Activated CD4-positive, CD25-positive, alpha-beta regulatory T cell treated with anti-CD3 and anti-CD28 coated beads, Interleukin-2, amount 50 U/mL, for 72 hours (primary cell): ENCODE measurements at regions not wholly inside any gene's neighbourhood (a gene's known extent, or its start where the extent isn't known, plus 50 kb on each side); places are given as distances from the start of the nearest gene placed in this dataset.

Experiments used
- DNase-seq: peaks from one replicate; pipeline ENCODE4 v3.0.0; 2021

GRCh38 chr1:229196404-229197264 lies 74.3 kb upstream of the RAB4A start:
- no peak for DNase-seq

GRCh38 chr1:229197265-229197585 lies 73.7 kb upstream of the RAB4A start:
- DNase-seq = no peak

- no peak for DNase-seq
Observed at GRCh38 chr1:229199261-229200243, 71.4 kb upstream of the RAB4A start.

GRCh38 chr1:229203030-229203751 lies 67.7 kb upstream of the RAB4A start:
- no peak for DNase-seq

- DNase-seq = no peak
Observed at GRCh38 chr1:229203991-229204632, 66.8 kb upstream of the RAB4A start.

GRCh38 chr1:229204921-229205777 lies 65.8 kb upstream of the RAB4A start:
- no peak for DNase-seq

- no peak for DNase-seq
Observed at GRCh38 chr1:229205854-229206253, 65.1 kb upstream of the RAB4A start.

GRCh38 chr1:229207916-229208315 lies 63.0 kb upstream of the RAB4A start:
- no peak for DNase-seq

- no peak for DNase-seq
Observed at GRCh38 chr1:229208481-229208880, 62.4 kb upstream of the RAB4A start.

- no peak for DNase-seq
Observed at GRCh38 chr1:229209386-229209785, 61.5 kb upstream of the RAB4A start.

- DNase-seq = no peak
Observed at GRCh38 chr1:229209816-229210215, 61.1 kb upstream of the RAB4A start.

GRCh38 chr1:229210844-229211243 lies 60.1 kb upstream of the RAB4A start:
- no peak for DNase-seq

GRCh38 chr1:229213797-229214196 lies 57.1 kb upstream of the RAB4A start:
- no peak for DNase-seq

GRCh38 chr1:229217716-229218115 lies 53.2 kb upstream of the RAB4A start:
- DNase-seq = no peak

GRCh38 chr1:229218612-229219025 lies 52.3 kb upstream of the RAB4A start:
- no peak for DNase-seq

GRCh38 chr1:229220163-229220846 lies 50.6 kb upstream of the RAB4A start:
- no peak for DNase-seq

GRCh38 chr1:229221106-229222019 lies 49.5 kb upstream of the RAB4A start:
- no peak for DNase-seq
